GM18873 (cell line): ENCODE measurements at regions not wholly inside any gene's neighbourhood (a gene's known extent, or its start where the extent isn't known, plus 50 kb on each side); places are given as distances from the start of the nearest gene placed in this dataset.

Source experiments
- ATAC-seq: cut with Tn5 transposase; IDR thresholded peaks from one replicate; pipeline ENCODE4 v1.9.1; 2021; ENCODE audit warnings: mild to moderate bottlenecking, moderate library complexity, moderate number of reproducible peaks; ENCODE audit not compliant: unreplicated experiment, low FRiP score

DNA sequence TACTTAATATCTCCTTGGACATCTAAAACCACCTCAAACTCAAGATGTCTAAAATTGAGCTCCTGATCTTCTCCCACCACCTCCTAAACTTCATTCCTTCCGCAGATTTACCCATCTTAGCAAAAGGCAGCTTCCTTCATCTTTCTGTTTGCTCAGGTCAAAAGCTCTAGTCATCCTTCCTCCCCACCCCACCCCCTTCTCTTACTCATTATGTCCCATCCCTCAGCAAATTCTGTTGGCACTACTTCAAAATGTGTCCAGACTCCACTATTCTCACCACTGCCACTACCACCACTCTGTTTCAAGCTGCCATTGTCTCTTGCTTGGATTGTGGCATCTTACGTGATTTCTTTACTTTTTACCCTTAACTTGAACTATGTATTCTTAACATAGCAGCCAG, 59.2 kb upstream of the ZDHHC17 start:
- ATAC-seq = no peak

DNA sequence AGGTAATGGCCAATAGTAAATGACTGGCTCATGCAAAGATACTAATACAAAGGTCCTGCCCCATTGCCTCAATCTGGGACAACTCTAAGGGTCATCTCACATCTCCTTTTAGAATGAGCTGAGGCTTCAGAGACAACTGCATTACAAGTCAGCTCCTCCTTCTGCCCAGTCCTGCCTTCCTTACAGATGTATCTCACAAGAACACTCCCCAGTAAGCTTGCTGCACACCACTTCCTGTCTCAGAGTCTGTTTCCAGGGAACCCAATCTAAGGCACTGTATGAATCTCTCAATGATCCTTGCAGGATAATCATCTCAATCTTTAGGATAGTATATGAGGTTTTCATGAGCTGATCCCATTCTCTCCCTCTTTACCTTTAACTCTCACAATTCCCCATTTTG, 57.8 kb upstream of the ZDHHC17 start:
- no peak for ATAC-seq

DNA sequence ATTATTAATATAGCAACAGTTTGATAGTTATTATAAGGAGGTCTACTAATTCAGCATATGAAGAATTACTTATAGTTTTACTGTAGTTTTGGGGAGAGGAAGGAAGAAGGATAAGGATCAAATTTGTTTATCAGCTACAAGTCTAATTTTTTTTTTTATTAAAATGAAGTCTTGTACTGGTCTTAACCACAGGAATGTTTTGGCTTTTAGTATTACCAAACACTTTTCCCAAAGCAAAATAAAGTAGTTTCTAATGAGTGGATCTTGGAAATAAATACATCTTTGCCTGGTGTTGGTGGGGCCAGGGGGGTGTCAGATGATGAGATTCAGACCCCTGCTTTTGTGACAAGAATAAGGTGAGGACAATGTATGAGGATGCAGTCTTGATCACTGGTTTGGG, 57.2 kb upstream of the ZDHHC17 start:
- ATAC-seq = no peak

DNA sequence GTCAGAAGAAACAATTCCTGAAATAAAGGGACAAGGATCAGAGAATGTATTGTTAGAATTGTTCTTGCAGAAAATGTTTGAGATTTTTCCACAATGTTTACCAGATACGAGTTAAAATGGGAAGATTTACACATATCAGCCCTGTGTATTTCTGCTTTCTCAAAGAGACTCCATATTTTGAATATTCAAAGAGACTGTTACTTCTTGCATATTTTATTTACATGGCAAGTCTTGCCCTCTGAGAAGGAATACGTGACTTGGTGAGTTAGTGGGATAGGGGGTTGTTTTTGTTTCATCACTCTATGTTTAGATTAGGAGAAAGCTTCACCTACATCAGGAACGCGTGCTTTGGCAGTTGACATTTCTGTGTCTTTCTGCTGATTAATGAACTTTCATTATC, 56.1 kb upstream of the ZDHHC17 start:
- ATAC-seq = no peak

DNA sequence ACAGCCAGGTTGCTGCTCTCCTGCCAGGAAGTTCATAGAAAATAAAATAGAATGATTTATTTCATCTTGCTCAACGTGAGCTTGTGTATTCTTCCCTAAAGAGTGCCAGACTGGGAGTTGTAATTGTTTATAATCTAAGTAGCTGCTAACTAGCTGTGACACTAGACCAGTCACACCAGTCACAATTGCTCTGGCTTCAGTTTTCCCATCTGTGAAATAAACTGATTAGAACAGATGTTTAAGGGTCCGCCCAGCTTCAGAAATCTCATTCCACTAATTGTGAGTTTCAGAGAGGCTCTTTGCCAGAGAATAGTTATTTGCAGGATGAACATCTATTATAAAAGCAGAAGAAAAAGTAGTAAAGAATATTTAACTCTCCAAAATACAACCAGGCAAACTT, 55.6 kb upstream of the ZDHHC17 start:
- no peak for ATAC-seq

DNA sequence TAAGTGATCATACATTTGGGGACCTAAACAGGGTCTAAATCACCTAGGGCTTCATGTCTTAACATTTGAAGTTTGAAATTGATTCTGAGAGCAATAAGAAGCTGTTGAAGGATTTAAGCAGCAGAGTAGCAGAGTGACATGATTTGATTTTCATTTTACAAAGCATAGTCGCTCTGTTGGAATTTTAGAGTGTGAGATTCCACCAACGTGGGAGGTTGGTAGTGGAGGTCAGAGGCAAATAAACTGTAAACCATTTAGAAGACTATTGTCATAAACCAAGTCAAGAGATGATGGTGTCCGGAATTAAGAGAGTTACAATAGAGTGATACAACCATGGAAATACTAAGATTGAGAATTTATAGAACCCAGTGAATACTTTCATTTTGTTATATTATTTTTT, 52.7 kb upstream of the ZDHHC17 start:
- no peak for ATAC-seq

DNA sequence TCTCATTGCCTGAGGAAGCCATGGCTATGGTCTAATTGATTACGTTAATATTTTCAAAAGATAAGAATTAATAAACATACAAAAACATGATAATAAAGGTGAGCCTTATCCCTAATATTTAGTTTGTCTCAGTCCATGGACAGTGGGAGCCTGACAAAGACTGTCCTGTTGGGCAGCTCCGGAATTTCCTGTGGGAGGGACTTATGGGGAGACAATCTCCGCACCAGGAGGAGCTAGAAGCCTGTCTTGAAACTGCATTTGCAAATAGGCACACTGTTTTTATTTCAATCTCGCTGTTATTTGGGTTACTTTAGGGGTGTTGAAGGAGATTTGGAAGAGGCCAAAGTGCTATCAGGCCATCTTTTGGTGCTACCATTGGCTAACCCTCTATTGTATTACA, 50.8 kb upstream of the ZDHHC17 start:
- no peak for ATAC-seq

DNA sequence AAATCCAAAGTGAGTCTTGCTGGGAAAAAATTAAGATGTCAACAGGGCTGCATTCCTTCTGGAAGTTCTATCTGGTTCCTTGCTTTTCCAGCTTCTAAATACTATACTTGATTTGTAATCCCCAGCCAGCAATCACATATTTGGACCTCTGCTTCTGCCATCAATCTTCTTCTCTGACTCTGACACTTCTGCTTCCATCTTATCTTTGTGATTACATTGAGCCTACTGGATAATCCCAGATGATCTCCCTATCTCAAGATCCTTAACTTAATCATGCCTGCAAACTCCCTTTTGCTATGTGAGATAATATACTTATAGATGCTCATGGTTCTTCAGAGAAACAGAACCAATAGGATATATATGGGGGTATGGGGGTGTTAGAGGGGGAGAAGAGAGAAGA, 49.9 kb upstream of the ZDHHC17 start:
- no peak for ATAC-seq
